ENCODE measurements at regions not wholly inside any gene's neighbourhood (a gene's known extent, or its start where the extent isn't known, plus 50 kb on each side); places are given as distances from the start of the nearest gene placed in this dataset.

- no peak for TF ChIP-seq CTCF (IDR thresholded peaks at IDR 0.05)
- peak; percentile 29 for TF ChIP-seq POLR2A (IDR thresholded peaks at IDR 0.05)
Measured at GRCh38 chr2:41966431-41966893, 81.4 kb upstream of the PKDCC start.
